HepG2 (cell line): ENCODE measurements at regions not wholly inside any gene's neighbourhood (a gene's known extent, or its start where the extent isn't known, plus 50 kb on each side); places are given as distances from the start of the nearest gene placed in this dataset.

Experiments used
- CCDC6 ChIP-seq: sonication (generic); formaldehyde crosslinking; IDR thresholded peaks from 2 replicates; pipeline ENCODE4 v1.8.1; 2022; ENCODE audit warnings: mild to moderate bottlenecking, missing genetic modification reagents, moderate library complexity
- FUBP1 ChIP-seq: sonication (generic); formaldehyde crosslinking; IDR thresholded peaks from 2 replicates; pipeline ENCODE4 v1.5.1; 2020; ENCODE audit warnings: missing genetic modification reagents, mild to moderate bottlenecking, borderline replicate concordance
- KDM2A ChIP-seq: sonication (generic); formaldehyde crosslinking; IDR thresholded peaks from 2 replicates; pipeline ENCODE4 v1.4.0; 2020; ENCODE audit warnings: low read depth, missing genetic modification reagents, borderline replicate concordance
- NR2C2 ChIP-seq: sonication (generic); formaldehyde crosslinking; IDR thresholded peaks from 2 replicates; pipeline ENCODE4 v1.4.0; 2020; ENCODE audit warnings: missing genetic modification reagents, mild to moderate bottlenecking, moderate library complexity, borderline replicate concordance
- REST ChIP-seq, 2 experiments: IDR thresholded peaks; 2 replicates each; pipeline ENCODE4 v1.6.1; 2011 to 2012; ENCODE audit warnings: low read length in 2 of 2, borderline replicate concordance in 1 of 2, low read depth in 1 of 2, mild to moderate bottlenecking in 1 of 2, moderate library complexity in 1 of 2
- SETDB1 ChIP-seq: sonication (generic); formaldehyde crosslinking; IDR thresholded peaks from 2 replicates; pipeline ENCODE4 v1.5.1; 2020; ENCODE audit warnings: missing genetic modification reagents, mild to moderate bottlenecking, borderline replicate concordance
- SP2 ChIP-seq: sonication (generic); formaldehyde crosslinking; IDR thresholded peaks from 2 replicates; pipeline ENCODE4 v1.5.1; 2020; ENCODE audit warnings: mild to moderate bottlenecking, missing genetic modification reagents
- ZFP36 ChIP-seq: fragments of 150-350 bp; IDR thresholded peaks from 2 replicates; pipeline ENCODE4 v1.6.1; 2018; ENCODE audit warnings: borderline replicate concordance, low read length, low read depth; ENCODE audit not compliant: partially characterized antibody
- ZNF318 ChIP-seq: sonication (generic); formaldehyde crosslinking; IDR thresholded peaks from 2 replicates; pipeline ENCODE4 v1.4.0; 2020; ENCODE audit warnings: mild to moderate bottlenecking, missing genetic modification reagents

GRCh38 chr4:138627096-138627495 lies 384.9 kb upstream of the SLC7A11 start (continued):
- no peak for TF ChIP-seq ZNF318
- TF ChIP-seq NR2C2 (CRISPR knock-in tag) = no peak
- TF ChIP-seq FUBP1 (CRISPR knock-in tag) = no peak
- TF ChIP-seq ZFP36 = no peak
- TF ChIP-seq SETDB1 = no peak
- no peak for TF ChIP-seq REST (IDR thresholded peaks at IDR 0.05; ENCODE audit: borderline replicate concordance in 1 of 2, low read depth in 1 of 2, low read length in 2 of 2)
- TF ChIP-seq CCDC6 (CRISPR knock-in tag) = no peak
- TF ChIP-seq SP2 (CRISPR knock-in tag) = no peak
- no peak for TF ChIP-seq KDM2A (CRISPR knock-in tag)
